ENCODE measurements at regions not wholly inside any gene's neighbourhood (a gene's known extent, or its start where the extent isn't known, plus 50 kb on each side); places are given as distances from the start of the nearest gene placed in this dataset.

DNA sequence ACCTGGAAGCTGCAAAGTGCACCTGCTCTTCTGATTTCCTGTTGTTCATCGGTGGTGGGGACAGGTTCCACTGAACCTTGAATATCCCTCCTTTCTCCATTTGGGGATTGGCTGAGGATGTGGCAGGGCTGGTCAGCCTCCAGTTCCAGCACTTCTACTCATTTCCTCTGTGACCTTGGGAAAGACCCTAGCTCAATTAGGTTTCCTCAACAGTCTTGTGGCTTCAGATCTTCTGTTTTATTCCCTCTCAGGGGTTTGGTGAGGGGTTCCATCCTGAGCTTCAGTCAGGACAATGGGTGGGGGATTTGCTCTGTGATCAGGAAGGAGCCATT lies 317.1 kb upstream of the PROX1 start:
- TF ChIP-seq, protein P1, sequence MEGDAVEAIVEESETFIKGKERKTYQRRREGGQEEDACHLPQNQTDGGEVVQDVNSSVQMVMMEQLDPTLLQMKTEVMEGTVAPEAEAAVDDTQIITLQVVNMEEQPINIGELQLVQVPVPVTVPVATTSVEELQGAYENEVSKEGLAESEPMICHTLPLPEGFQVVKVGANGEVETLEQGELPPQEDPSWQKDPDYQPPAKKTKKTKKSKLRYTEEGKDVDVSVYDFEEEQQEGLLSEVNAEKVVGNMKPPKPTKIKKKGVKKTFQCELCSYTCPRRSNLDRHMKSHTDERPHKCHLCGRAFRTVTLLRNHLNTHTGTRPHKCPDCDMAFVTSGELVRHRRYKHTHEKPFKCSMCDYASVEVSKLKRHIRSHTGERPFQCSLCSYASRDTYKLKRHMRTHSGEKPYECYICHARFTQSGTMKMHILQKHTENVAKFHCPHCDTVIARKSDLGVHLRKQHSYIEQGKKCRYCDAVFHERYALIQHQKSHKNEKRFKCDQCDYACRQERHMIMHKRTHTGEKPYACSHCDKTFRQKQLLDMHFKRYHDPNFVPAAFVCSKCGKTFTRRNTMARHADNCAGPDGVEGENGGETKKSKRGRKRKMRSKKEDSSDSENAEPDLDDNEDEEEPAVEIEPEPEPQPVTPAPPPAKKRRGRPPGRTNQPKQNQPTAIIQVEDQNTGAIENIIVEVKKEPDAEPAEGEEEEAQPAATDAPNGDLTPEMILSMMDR (IDR thresholded peaks at IDR 0.05), result no peak
- no peak for TF ChIP-seq POLR2AphosphoS5 (IDR thresholded peaks at IDR 0.05)
- no peak for TF ChIP-seq POLR2A (IDR thresholded peaks at IDR 0.05)
